MM.1S (cell line): ENCODE measurements at regions not wholly inside any gene's neighbourhood (a gene's known extent, or its start where the extent isn't known, plus 50 kb on each side); places are given as distances from the start of the nearest gene placed in this dataset.
"Not testable (repeated sequence)": the region's sequence is repeated elsewhere in the genome, so short reads cannot be mapped to it uniquely, and the experiment has no call there.

Experiments
- DNase-seq: peaks from one replicate; pipeline ENCODE4 v3.0.0-alpha.2; 2015
- H2AFZ ChIP-seq: fragments of 300-600 bp; sonication (generic); 2 replicates; pipeline ENCODE4 v1.6.0; 2016; ENCODE audit warnings: antibody characterized with exemption, low read length
- H3F3A ChIP-seq: fragments of 300-600 bp; sonication (generic); 2 replicates; pipeline ENCODE4 v1.6.1; 2016; ENCODE audit warnings: mild to moderate bottlenecking, antibody characterized with exemption, low read length, moderate library complexity, mixed read lengths; ENCODE audit not compliant: insufficient read depth
- H3K27ac ChIP-seq: fragments of 300-600 bp; sonication (generic); 2 replicates; pipeline ENCODE4 v1.5.1; 2016; ENCODE audit warnings: mild to moderate bottlenecking, low read length
- H3K27me3 ChIP-seq: fragments of 300-600 bp; sonication (generic); replicated peaks from 2 replicates; pipeline ENCODE4 v1.6.0; 2016; ENCODE audit warnings: low read length; ENCODE audit not compliant: insufficient read depth
- H3K36me3 ChIP-seq: fragments of 300-600 bp; sonication (generic); replicated peaks from 2 replicates; pipeline ENCODE4 v1.6.1; 2016; ENCODE audit warnings: mild to moderate bottlenecking, low read length, mixed read lengths; ENCODE audit not compliant: insufficient read depth
- H3K4me1 ChIP-seq: fragments of 300-600 bp; sonication (generic); 2 replicates; pipeline ENCODE4 v1.6.1; 2016; ENCODE audit warnings: low read length, mixed read lengths
- H3K4me2 ChIP-seq: fragments of 300-600 bp; sonication (generic); 2 replicates; pipeline ENCODE4 v1.6.0; 2016; ENCODE audit warnings: low read depth, low read length
- H3K4me3 ChIP-seq: fragments of 300-600 bp; sonication (generic); 2 replicates; pipeline ENCODE4 v1.5.1; 2016; ENCODE audit warnings: low read length, mixed read lengths
- H3K79me2 ChIP-seq: fragments of 300-600 bp; sonication (generic); 2 replicates; pipeline ENCODE4 v1.6.1; 2016; ENCODE audit warnings: mixed run types, low read length, mixed read lengths
- H3K9ac ChIP-seq: fragments of 300-600 bp; sonication (generic); 2 replicates; pipeline ENCODE4 v1.6.1; 2016; ENCODE audit warnings: low read length, mixed read lengths
- H3K9me2 ChIP-seq: fragments of 300-600 bp; sonication (generic); replicated peaks from 2 replicates; pipeline ENCODE4 v1.6.1; 2016; ENCODE audit warnings: mild to moderate bottlenecking, low read length, mixed read lengths; ENCODE audit not compliant: insufficient read depth
- H3K9me3 ChIP-seq: fragments of 300-600 bp; sonication (generic); replicated peaks from 2 replicates; pipeline ENCODE4 v1.6.1; 2016; ENCODE audit warnings: mild to moderate bottlenecking, low read length, mixed read lengths; ENCODE audit not compliant: insufficient read depth
- H4K20me1 ChIP-seq: fragments of 300-600 bp; sonication (generic); 2 replicates; pipeline ENCODE4 v1.6.1; 2016; ENCODE audit warnings: mild to moderate bottlenecking, low read length, moderate library complexity, mixed read lengths; ENCODE audit not compliant: insufficient read depth
- EZH2 ChIP-seq: fragments of 300-600 bp; sonication (generic); optimal IDR thresholded peaks from 2 replicates; pipeline ENCODE3; 2017; ENCODE audit warnings: low read depth, mild to moderate bottlenecking, antibody characterized with exemption, low read length, mixed read lengths
- EZH2phosphoT487 ChIP-seq: fragments of 300-600 bp; sonication (generic); IDR thresholded peaks from 2 replicates; pipeline ENCODE4 v1.6.1; 2018; ENCODE audit warnings: antibody characterized with exemption, low read length
- TF ChIP-seq, protein P1 (sequence below): fragments of 300-600 bp; sonication (generic); IDR thresholded peaks from 2 replicates; pipeline ENCODE4 v1.5.1; 2016; ENCODE audit warnings: antibody characterized with exemption, low read length, mixed read lengths

DNA sequence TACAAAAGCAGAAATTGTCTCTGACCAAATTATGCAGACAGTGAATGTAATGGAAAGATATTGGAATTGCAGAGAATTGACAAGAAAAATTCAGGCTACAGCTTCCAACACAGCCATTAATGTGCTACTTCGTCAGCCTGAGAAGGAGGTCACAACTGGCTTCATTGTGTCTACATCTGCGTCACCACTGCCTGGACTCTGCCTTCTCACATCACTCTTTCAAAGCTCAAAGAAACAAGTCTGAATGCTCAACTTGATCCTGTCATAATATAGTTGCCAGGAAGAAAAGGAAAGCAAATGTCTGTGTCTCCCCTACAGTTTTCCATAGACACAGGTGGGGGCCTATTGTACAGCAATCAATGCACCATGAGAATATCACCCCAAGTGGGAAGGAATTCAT is 806.5 kb upstream of the CDH10 start:
- Histone ChIP-seq H3K9me3 (no peaks in the 10 kb centered on the region), H3K9me2 (0 out of 2 replicates have a peak, but pooled peaks cover 3% of the 10 kb centered on the region), H3K27ac (no peak overlapping the region), H2AFZ (no peak overlapping the region), H3K4me3 (no peak overlapping the region), H3K9ac (no peak overlapping the region), H3F3A (no peaks in the 10 kb centered on the region), H3K36me3 (no peaks in the 10 kb centered on the region), H3K4me2 (no peak overlapping the region), H3K79me2 (no peaks in the 10 kb centered on the region), H3K27me3 (no peaks in the 10 kb centered on the region), H3K4me1 (no peaks in the 10 kb centered on the region), H4K20me1 (no peaks in the 10 kb centered on the region)
- DNase-seq: no peak
- no peak for TF ChIP-seq EZH2
- TF ChIP-seq, protein P1, sequence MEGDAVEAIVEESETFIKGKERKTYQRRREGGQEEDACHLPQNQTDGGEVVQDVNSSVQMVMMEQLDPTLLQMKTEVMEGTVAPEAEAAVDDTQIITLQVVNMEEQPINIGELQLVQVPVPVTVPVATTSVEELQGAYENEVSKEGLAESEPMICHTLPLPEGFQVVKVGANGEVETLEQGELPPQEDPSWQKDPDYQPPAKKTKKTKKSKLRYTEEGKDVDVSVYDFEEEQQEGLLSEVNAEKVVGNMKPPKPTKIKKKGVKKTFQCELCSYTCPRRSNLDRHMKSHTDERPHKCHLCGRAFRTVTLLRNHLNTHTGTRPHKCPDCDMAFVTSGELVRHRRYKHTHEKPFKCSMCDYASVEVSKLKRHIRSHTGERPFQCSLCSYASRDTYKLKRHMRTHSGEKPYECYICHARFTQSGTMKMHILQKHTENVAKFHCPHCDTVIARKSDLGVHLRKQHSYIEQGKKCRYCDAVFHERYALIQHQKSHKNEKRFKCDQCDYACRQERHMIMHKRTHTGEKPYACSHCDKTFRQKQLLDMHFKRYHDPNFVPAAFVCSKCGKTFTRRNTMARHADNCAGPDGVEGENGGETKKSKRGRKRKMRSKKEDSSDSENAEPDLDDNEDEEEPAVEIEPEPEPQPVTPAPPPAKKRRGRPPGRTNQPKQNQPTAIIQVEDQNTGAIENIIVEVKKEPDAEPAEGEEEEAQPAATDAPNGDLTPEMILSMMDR: no peak
- no peak for TF ChIP-seq EZH2phosphoT487

DNA sequence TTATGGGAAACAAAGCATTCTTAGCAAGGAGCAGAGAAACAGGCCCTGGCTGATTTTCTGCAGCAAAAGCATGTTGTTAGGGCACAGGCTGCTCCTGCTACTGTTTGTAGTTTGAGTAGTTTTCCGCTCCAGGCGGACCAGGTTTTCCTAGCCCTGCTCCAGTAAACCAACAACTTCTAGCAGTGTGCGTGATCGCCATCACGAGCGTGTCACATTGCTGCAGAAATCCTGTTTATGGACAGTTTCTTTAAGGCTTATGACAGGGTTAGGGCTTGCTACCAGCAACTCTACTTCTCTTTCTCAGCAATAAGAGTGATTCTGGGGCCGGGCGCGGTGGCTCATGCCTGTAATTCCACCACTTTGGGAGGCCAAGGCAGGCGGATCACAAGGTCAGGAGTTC is 803.9 kb upstream of the CDH10 start:
- H3K4me2 ChIP-seq: no peak overlapping the region
- H3K79me2 ChIP-seq: no peaks in the 10 kb centered on the region
- H3K9me2 ChIP-seq: 0 out of 2 replicates have a peak, but pooled peaks cover 3% of the 10 kb centered on the region
- H3K36me3 ChIP-seq: no peaks in the 10 kb centered on the region
- H3K9ac ChIP-seq: no peak overlapping the region
- no peak for DNase-seq
- H2AFZ ChIP-seq: no peak overlapping the region
- no peaks in the 10 kb centered on the region for H4K20me1 ChIP-seq
- H3K27me3 ChIP-seq: no peaks in the 10 kb centered on the region
- H3F3A ChIP-seq: no peaks in the 10 kb centered on the region
- H3K27ac ChIP-seq: no peak overlapping the region
- H3K4me1 ChIP-seq: no peaks in the 10 kb centered on the region
- H3K4me3 ChIP-seq: no peak overlapping the region
- no peaks in the 10 kb centered on the region for H3K9me3 ChIP-seq
- TF ChIP-seq, protein P1: no peak
- TF ChIP-seq EZH2 (no peak), EZH2phosphoT487 (no peak)

DNA sequence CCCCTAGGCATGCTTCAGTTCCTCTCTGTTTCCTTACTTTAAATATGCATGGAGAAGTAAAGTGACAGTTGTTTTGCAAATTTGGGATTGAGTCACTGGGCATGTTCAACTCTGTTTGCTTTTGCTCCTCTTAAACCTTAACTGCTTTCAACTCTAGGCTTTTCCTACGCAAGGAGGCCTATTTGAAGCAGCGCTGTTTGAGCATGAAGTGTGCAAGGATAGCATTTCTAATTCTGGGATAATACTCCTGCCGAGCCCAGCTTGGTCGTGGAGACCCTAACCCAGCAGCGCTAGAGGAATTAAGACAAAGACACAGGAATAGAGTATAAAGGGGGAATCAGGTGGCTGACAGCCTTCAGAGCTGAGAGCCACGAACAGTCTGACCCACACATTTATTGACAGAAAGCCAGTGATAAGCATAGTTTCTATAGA is 803.4 kb upstream of the CDH10 start:
- Histone ChIP-seq H3K9me3 (no peaks in the 10 kb centered on the region), H3K36me3 (no peaks in the 10 kb centered on the region), H2AFZ (no peak overlapping the region), H3K27ac (no peak overlapping the region), H3K9ac (no peak overlapping the region), H3K9me2 (0 out of 2 replicates have a peak, but pooled peaks cover 3% of the 10 kb centered on the region), H3K27me3 (no peaks in the 10 kb centered on the region), H3K4me3 (no peak overlapping the region), H3K79me2 (no peaks in the 10 kb centered on the region), H3K4me2 (no peak overlapping the region), H3F3A (no peaks in the 10 kb centered on the region), H3K4me1 (no peaks in the 10 kb centered on the region), H4K20me1 (no peaks in the 10 kb centered on the region)
- DNase-seq: no peak
- TF ChIP-seq EZH2 (no peak), EZH2phosphoT487 (no peak)
- TF ChIP-seq, protein P1: no peak

DNA sequence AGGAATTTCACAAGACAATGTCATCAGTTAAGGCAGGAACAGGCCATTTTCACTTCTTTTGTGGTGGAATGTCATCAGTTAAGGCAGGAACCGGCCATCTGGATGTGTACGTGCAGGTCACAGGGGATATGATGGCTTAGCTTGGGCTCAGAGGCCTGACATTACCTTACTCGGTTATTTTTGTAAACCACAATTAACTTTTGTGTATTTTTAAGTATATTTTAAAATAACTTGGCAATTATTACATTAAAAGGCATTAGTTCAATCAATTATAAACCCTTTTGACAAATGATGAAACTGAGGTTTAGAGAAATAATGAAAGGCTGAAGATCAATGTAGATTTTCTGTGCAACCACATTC is 801.3 kb upstream of the CDH10 start:
- H3K27me3 ChIP-seq, H3K79me2 ChIP-seq, H3F3A ChIP-seq, H3K4me3 ChIP-seq, DNase-seq, H3K27ac ChIP-seq, H3K36me3 ChIP-seq, H3K4me2 ChIP-seq, H2AFZ ChIP-seq, H3K9me2 ChIP-seq, H4K20me1 ChIP-seq, H3K9me3 ChIP-seq, H3K4me1 ChIP-seq, H3K9ac ChIP-seq: not testable (repeated sequence)

DNA sequence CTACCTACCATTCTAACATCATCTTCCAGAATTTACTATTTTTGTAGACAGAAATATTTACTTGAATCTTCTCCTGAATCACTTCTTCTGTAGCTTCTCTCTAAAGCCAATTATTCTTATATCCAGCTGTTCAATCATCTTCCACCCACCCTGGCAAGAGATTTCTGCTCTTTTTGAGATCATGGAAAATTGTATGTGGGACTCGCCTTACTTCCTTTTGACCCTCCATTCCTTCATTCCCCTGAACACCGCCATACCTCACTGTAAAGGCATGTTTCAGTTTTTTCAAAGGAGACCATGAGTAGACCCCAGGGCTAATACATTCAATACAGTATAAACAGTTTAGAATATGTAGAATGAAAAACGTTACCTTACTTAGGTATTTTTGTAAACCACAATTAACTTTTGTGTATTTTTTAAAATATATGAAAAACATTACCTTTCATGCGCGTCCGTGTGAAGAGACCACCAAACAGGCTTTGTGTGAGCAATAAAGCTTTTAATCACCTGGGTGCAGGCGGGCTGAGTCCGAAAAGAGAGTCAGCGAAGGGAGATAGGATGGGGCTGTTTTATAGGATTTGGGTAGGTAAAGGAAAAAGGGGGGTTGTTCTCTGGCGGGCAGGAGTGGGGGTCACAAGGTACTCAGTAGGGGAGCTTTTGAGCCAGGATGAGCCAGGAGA is 800.7 kb upstream of the CDH10 start:
- H3K27ac ChIP-seq, H2AFZ ChIP-seq, H3K36me3 ChIP-seq, H3K9me3 ChIP-seq, H3K4me2 ChIP-seq, H3K79me2 ChIP-seq, H3K27me3 ChIP-seq, H4K20me1 ChIP-seq, H3F3A ChIP-seq, DNase-seq, H3K9ac ChIP-seq, H3K4me1 ChIP-seq, H3K9me2 ChIP-seq, H3K4me3 ChIP-seq: not testable (repeated sequence)
